WTC11 (cell line): ENCODE measurements at regions not wholly inside any gene's neighbourhood (a gene's known extent, or its start where the extent isn't known, plus 50 kb on each side); places are given as distances from the start of the nearest gene placed in this dataset.

Experiments
- ATAC-seq: fragments of 200-7000 bp; cut with Tn5 transposase; 2 replicates; pipeline ENCODE4 v1.10.0; 2021; ENCODE audit warnings: mild to moderate bottlenecking, moderate library complexity
- CTCF ChIA-PET: fragments of 300-600 bp; sonication (Branson Sonifier 250); formaldehyde crosslinking; loops from one replicate; lab custom pipeline; 2021; ENCODE audit warnings: antibody characterized with exemption; lab: Charles Lee
- POLR2A ChIA-PET: fragments of 350-600 bp; sonication (Branson Sonifier 250); formaldehyde crosslinking; loops from one replicate; lab custom pipeline; 2021; ENCODE audit warnings: antibody characterized with exemption; lab: Charles Lee
- DNase-seq: peaks from one replicate; pipeline ENCODE4 v3.0.0; 2021; ENCODE audit warnings: low spot score
- H3K27ac Mint-ChIP-seq: 2 replicates; pipeline ENCODE4 v1.8.0; 2021; ENCODE audit warnings: mixed read lengths
- H3K27me3 Mint-ChIP-seq: 2 replicates; pipeline ENCODE4 v1.8.0; 2021; ENCODE audit warnings: low read depth, mild to moderate bottlenecking, moderate library complexity, mixed read lengths
- H3K36me3 Mint-ChIP-seq: 2 replicates; pipeline ENCODE4 v1.8.0; 2021; ENCODE audit warnings: mixed read lengths
- H3K4me1 Mint-ChIP-seq: 2 replicates; pipeline ENCODE4 v1.8.0; 2022; ENCODE audit warnings: mixed read lengths
- H3K4me3 Mint-ChIP-seq: 2 replicates; pipeline ENCODE4 v1.8.0; 2021; ENCODE audit warnings: mild to moderate bottlenecking, moderate library complexity, mixed read lengths
- H3K9me3 Mint-ChIP-seq: 2 replicates; pipeline ENCODE4 v1.8.0; 2021; ENCODE audit warnings: mixed read lengths
- ATF2 ChIP-seq: sonication (generic); formaldehyde crosslinking; IDR thresholded peaks from 2 replicates; pipeline ENCODE4 v1.8.1; 2022; ENCODE audit warnings: low read depth, missing genetic modification reagents, borderline replicate concordance
- ATF6 ChIP-seq: sonication (generic); formaldehyde crosslinking; IDR thresholded peaks from 2 replicates; pipeline ENCODE4 v1.8.1; 2023; ENCODE audit warnings: mild to moderate bottlenecking, missing genetic modification reagents
- E2F1 ChIP-seq: sonication (generic); formaldehyde crosslinking; IDR thresholded peaks from 2 replicates; pipeline ENCODE4 v1.8.0; 2022; ENCODE audit warnings: mild to moderate bottlenecking, missing genetic modification reagents
- ERG ChIP-seq: fragments of 250-450 bp; sonication (Bioruptor Pico); IDR thresholded peaks from 2 replicates; pipeline ENCODE4 v1.8.0; 2021; ENCODE audit warnings: mild to moderate bottlenecking
- GTF2I ChIP-seq: fragments of 250-450 bp; sonication (Bioruptor Pico); conservative IDR thresholded peaks from 2 replicates; pipeline ENCODE4 v1.4.0; 2021; ENCODE audit warnings: mild to moderate bottlenecking
- JUN ChIP-seq: sonication (generic); formaldehyde crosslinking; IDR thresholded peaks from 2 replicates; pipeline ENCODE4 v1.8.0; 2023; ENCODE audit warnings: mild to moderate bottlenecking, missing genetic modification reagents
- PREB ChIP-seq: sonication (generic); formaldehyde crosslinking; IDR thresholded peaks from 2 replicates; pipeline ENCODE4 v1.8.1; 2022; ENCODE audit warnings: mild to moderate bottlenecking, missing genetic modification reagents, moderate library complexity, borderline replicate concordance
- PRRX2 ChIP-seq: fragments of 250-450 bp; sonication (Bioruptor Pico); IDR thresholded peaks from 2 replicates; pipeline ENCODE4 v1.8.0; 2021; ENCODE audit warnings: mild to moderate bottlenecking
- RELA ChIP-seq: sonication (generic); formaldehyde crosslinking; IDR thresholded peaks from 2 replicates; pipeline ENCODE4 v1.8.1; 2022; ENCODE audit warnings: missing genetic modification reagents, mild to moderate bottlenecking, borderline replicate concordance
- USF1 ChIP-seq: sonication (generic); formaldehyde crosslinking; IDR thresholded peaks from 2 replicates; pipeline ENCODE4 v1.8.0; 2022; ENCODE audit warnings: mild to moderate bottlenecking, missing genetic modification reagents
- ZNF121 ChIP-seq: sonication (generic); formaldehyde crosslinking; IDR thresholded peaks from 2 replicates; pipeline ENCODE4 v1.8.0; 2023; ENCODE audit warnings: missing genetic modification reagents
- ZNF423 ChIP-seq: fragments of 250-450 bp; sonication (Bioruptor Pico); IDR thresholded peaks from 2 replicates; pipeline ENCODE4 v2.1.2; 2022; ENCODE audit warnings: mild to moderate bottlenecking, moderate library complexity

- Mint-ChIP-seq H3K4me3 (no peak overlapping the region), H3K9me3 (0 out of 2 replicates have a peak, but pooled peaks cover 3% of the 10 kb centered on the region), H3K27ac (no peak overlapping the region), H3K4me1 (peaks cover 35% of the 10 kb centered on the region), H3K36me3 (no peaks in the 10 kb centered on the region), H3K27me3 (no peaks in the 10 kb centered on the region)
- DNase-seq, result no peak
- no peak for ATAC-seq
- TF ChIP-seq GTF2I (CRISPR knock-in tag) (no peak), RELA (CRISPR knock-in tag) (no peak), ATF6 (CRISPR knock-in tag) (no peak)
- ChIA-PET CTCF (no interaction called here), POLR2A (interaction anchor here (0.7 kb wide), 1 partner anchor 21 kb away, joined by 4 read pairs; no protein-coding TSS in a partner anchor)
Measured at GRCh38 chr16:22631264-22631663, 120.6 kb downstream of the NPIPB5 start.

- Mint-ChIP-seq H3K27ac (no peak overlapping the region), H3K27me3 (no peaks in the 10 kb centered on the region), H3K4me3 (no peak overlapping the region), H3K9me3 (0 out of 2 replicates have a peak, but pooled peaks cover 3% of the 10 kb centered on the region), H3K4me1 (peaks cover 35% of the 10 kb centered on the region), H3K36me3 (no peaks in the 10 kb centered on the region)
- CTCF ChIA-PET, result interaction anchor here (0.6 kb wide), 1 partner anchor 94 kb away, joined by 3 read pairs; no protein-coding TSS in a partner anchor
- ATAC-seq (no peak), DNase-seq (no peak)
- POLR2A ChIA-PET, result interaction anchor here (0.7 kb wide), 1 partner anchor 181 kb away, joined by 3 read pairs; the partner anchor contains the start of gene HS3ST2
- no peak for TF ChIP-seq ERG
- TF ChIP-seq JUN (CRISPR knock-in tag), result no peak
- TF ChIP-seq ATF2 (CRISPR knock-in tag), result no peak
Measured at GRCh38 chr16:22632606-22633005, 121.9 kb downstream of the NPIPB5 start.

- no peak for TF ChIP-seq PREB (CRISPR knock-in tag)
- peak; percentile 89 for TF ChIP-seq ZNF121 (CRISPR knock-in tag)
- TF ChIP-seq USF1 (CRISPR knock-in tag), result no peak
- no peak for TF ChIP-seq E2F1
- no peak for TF ChIP-seq ZNF423 (CRISPR knock-in tag)
- no peak for TF ChIP-seq PRRX2 (CRISPR knock-in tag)
- H3K4me3 Mint-ChIP-seq, result no peak overlapping the region
- DNase-seq, result no peak
- no peak for ATAC-seq
- H3K9me3 Mint-ChIP-seq, result 0 out of 2 replicates have a peak, but pooled peaks cover 3% of the 10 kb centered on the region
- peak overlapping the region; percentile 86 for H3K27ac Mint-ChIP-seq
- POLR2A ChIA-PET, result no interaction called here
- no peaks in the 10 kb centered on the region for H3K36me3 Mint-ChIP-seq
- CTCF ChIA-PET, result interaction anchor here (0.6 kb wide), 1 partner anchor 94 kb away, joined by 3 read pairs; no protein-coding TSS in a partner anchor
- peaks cover 35% of the 10 kb centered on the region for H3K4me1 Mint-ChIP-seq
- H3K27me3 Mint-ChIP-seq, result no peaks in the 10 kb centered on the region
Measured at GRCh38 chr16:22633280-22633679, 122.6 kb downstream of the NPIPB5 start.
